Amniotic epithelial cell (primary cell): ENCODE measurements at regions not wholly inside any gene's neighbourhood (a gene's known extent, or its start where the extent isn't known, plus 50 kb on each side); places are given as distances from the start of the nearest gene placed in this dataset.

ENCODE experiments used
- DNase-seq: peaks from one replicate; pipeline ENCODE4 v3.0.0-alpha.2; 2010; ENCODE audit warnings: low read depth

GRCh38 chr14:65936342-65936975 is 523.9 kb downstream of the FUT8 start:
- peak; percentile 67 for DNase-seq

GRCh38 chr14:65937079-65937959 is 524.8 kb downstream of the FUT8 start:
- no peak for DNase-seq

- no peak for DNase-seq
Measured at GRCh38 chr14:65937960-65938316, 525.4 kb downstream of the FUT8 start.

- no peak for DNase-seq
Measured at GRCh38 chr14:65938738-65939137, 526.2 kb downstream of the FUT8 start.

- no peak for DNase-seq
Measured at GRCh38 chr14:65939184-65939583, 526.7 kb downstream of the FUT8 start.

- DNase-seq: peak; percentile 9
Measured at GRCh38 chr14:65940056-65940735, 527.7 kb downstream of the FUT8 start.

DNA sequence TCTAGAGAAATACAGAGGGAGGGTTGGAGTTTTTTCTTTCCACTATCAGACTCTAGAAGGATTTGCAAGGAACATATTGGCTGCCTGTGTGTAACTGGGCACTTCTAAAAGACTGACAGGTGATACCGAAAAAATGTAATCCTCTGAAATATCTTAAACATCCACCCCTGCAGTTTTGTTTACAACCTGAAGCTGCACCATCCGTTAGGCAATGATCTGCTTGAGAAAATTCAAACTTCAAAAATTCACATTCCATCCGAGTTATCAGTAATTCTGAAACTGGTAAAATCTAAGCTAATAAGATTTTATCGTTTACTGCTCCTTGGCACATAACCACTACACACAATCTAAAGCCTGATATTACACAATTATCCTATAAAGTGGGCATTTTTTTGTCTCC is 528.6 kb downstream of the FUT8 start:
- no peak for DNase-seq

GRCh38 chr14:65943150-65943549 is 530.6 kb downstream of the FUT8 start:
- DNase-seq: no peak

GRCh38 chr14:65943916-65944410 is 531.4 kb downstream of the FUT8 start:
- peak; percentile 59 for DNase-seq

GRCh38 chr14:65945327-65945726 is 532.8 kb downstream of the FUT8 start:
- DNase-seq: no peak

- DNase-seq: no peak
Measured at GRCh38 chr14:65946494-65946893, 534.0 kb downstream of the FUT8 start.

DNA sequence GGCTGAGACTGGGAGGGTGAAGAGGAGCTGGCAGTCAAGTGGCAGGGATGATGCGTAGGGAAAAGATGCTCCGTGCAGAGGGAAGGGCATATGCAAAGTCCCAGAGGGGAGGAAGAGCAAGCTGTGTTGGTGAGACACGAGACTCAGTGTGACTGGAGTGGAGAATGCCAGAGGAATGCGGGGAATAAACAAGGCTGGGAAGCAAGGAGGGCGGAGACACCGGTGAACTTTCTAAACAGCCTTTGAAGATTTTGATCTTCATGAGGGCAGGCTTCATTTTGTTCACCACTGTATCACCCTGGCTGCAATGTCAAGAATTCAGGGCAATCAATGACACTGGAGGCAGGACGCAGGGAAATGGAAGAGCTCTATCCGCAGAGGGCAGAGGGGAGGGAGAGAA is 535.8 kb downstream of the FUT8 start:
- peak; percentile 16 for DNase-seq

DNA sequence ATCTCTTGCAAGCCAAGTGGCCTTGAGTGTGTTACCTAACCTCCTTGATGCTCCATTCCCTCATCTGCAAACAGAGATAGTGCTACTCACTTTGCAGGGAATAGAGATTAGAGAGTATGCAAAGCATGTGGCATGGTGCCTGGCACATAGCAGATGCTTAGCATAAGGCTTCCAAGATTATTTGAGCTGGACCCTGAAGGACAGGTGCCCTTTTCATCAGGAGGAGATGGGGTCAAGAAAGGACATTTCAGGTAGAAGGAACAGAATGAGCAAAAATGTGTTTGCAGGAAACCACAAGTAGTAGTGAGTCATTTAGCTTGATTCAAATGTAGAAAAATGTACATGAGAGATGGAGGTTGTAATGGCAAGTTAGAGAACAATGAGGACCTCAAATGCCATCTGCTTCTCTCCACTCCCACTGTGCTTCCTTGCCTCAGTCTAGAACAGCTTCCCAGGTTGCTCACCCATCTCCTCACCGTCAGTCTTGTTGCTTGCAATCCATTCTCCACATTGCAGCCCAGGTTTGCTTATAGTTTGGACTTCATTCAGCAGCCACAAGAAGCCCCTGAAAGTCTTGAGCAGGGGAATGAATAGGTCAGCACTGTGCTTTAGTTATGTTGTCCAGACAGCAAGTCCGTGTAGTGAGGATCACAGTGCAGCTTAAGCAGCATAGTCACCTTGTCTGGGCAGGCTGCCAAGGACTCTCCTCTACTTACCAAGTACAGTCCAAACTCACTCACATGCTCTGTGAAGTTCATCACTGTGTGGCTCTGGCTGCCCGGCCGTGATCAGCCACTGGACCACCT is 536.3 kb upstream of the CCDC196 start:
- DNase-seq: peak; percentile 73

DNA sequence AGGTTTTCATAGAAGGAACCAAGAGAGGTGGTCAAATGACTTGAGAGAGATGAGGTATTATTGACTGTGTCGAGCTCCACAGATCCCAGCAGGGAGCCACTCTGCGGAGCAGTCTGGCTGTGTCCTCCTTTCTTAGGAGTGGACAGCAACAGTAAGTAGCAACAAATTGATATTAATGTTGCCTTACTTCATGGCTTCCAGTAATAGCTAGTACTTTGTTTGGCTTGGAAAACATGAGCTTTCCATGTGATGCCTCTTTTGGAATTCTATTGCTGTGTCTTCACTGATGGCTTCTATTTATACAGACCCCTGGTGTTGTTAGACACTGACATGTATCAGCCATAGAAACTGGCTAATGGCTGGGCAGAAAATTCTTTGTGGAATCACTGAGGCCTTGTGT is 531.2 kb upstream of the CCDC196 start:
- DNase-seq: no peak

DNA sequence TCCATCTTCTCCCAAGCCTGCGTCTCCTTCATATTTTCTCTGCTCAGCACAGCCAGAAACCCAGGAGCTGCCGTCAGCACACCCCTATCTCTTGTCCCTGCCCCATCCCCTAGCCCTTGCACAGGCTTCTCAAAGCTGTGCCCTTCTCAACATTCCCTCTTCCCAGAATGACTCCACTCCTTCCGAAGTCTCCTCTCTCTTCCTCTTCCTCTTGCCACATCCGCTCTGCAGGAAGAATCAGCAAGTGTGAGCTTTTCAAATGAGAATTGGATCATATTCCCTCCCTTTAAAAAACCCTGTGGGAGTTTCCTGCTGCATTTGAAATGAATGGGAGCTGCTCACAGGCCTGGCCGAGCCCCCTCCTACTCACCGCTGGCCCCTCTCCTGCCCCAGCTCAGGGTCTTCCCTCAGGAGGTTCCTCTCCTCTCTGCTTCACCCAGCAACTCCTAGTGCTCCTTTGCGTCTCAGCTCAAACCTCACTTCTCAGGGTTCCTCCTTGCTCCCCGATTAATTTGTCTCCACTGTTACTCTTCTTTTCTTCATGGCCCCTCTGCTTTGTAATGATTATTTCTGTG is 528.5 kb upstream of the CCDC196 start:
- DNase-seq: no peak

DNA sequence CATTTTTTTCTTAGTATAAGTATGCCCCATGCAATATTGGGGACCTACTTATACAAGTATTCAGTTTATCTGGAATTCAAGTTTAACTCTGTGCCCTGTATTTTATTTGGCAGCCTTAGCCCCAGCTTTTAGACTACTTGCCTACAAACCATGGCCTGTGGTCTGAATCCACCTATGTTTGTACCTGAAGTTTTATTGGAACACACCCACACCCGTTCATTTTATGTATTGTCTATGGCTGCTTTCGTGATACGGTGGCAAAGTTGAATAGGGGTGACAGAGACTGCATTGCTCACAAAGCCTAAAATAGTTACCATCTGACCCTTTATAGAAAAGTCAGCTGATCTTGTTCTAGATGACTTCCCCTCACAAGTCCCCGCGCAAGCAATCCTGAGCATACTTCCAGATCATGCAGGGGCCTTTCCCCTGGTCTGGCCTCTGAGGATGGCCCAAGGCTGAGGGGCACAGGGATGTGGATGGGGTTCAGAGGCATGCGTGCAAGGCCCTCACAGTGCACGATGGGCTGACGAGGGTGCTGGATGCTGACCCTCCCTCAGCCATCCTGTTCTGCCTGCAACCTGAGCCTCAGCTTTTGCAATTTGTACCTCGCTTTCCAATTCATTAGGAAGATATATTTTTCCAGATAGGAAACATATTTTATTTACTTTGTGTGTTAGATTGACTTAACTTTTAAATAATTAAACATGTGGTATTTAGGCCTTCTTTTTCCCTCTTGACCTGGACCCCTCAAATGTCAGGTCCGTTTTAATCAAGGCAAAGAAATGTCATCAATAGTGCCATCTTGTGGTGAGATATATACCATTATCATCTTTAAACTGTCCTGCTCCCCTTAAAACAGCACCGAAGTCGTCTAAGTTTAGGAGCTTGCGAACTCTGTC is 527.3 kb upstream of the CCDC196 start:
- DNase-seq: peak; percentile 27

GRCh38 chr14:65959563-65960024 is 526.6 kb upstream of the CCDC196 start:
- DNase-seq: no peak

- DNase-seq: peak; percentile 70
Measured at GRCh38 chr14:65961004-65961403, 525.2 kb upstream of the CCDC196 start.

- peak; percentile 89 for DNase-seq
Measured at GRCh38 chr14:65962952-65963351, 523.2 kb upstream of the CCDC196 start.

DNA sequence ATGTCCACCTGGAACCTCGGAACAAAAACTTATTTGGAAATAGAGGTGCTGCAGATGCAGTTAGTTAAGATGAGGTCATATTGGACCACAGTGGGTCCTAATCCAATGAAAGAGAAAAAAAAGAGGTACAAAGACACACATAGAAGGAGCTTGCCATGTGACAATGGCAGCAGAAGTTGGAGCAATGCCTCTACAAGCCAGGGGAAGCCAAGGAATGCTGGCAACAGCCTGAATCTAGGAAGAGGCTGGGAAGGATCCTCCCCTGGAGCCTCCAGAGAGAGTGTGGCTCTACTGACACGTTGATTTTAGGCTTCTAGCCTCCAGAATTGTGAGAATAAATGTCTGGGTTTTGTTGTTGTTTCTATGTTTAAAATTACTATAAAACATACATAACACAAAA is 521.8 kb upstream of the CCDC196 start:
- DNase-seq: no peak
